Activated CD4-positive, alpha-beta T cell treated with anti-CD3 and anti-CD28 coated beads for 48 hours (primary cell): ENCODE measurements at regions not wholly inside any gene's neighbourhood (a gene's known extent, or its start where the extent isn't known, plus 50 kb on each side); places are given as distances from the start of the nearest gene placed in this dataset.
A peak's percentile ranks its signal among the peaks of the same experiment; 100 is the strongest.

Experiments
- DNase-seq: peaks from one replicate; pipeline ENCODE4 v3.0.0-alpha.2; 2020

GRCh38 chr12:76216585-76217472 lies 131.4 kb downstream of the BBS10 start:
- no peak for DNase-seq

DNA sequence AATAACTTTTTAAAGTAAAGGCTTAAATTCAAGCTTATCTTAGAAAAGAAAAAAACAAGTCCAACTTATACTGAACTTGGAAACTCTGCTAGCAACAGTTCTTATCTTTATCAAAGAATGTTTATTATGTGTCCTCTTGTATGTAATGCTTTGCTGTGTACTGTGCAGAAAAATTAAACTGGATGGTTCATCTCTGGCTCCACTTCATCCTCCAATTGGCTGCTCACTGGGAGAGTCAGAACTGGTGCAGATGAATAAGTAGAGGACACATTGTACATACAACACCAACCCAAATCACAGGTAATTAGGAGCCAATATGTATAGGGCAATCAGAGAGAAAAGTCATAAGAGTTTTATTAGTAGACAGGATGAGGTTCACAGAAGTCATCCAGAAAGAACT lies 123.6 kb upstream of the NAP1L1 start:
- no peak for DNase-seq

DNA sequence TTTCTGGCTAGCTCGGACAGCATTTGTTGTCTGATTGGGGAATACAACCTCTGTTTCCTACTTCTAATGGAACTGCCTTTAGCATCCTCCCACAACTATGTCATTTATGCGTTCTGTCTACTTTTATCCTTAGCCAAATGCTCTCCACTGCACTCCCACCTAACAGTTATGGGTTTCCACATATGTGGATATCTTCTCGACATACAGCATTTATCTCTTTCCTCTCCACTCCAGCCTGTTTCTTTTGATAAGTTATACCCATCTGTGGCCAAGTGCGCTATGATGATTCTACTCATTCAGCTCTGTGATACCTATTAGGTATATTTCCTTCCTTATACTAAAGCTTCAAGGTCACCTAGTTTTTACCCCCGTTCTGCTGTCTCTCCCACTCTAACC lies 122.2 kb upstream of the NAP1L1 start:
- no peak for DNase-seq

GRCh38 chr12:76206039-76206676 lies 121.7 kb upstream of the NAP1L1 start:
- DNase-seq = no peak

GRCh38 chr12:76202621-76203020 lies 118.1 kb upstream of the NAP1L1 start:
- no peak for DNase-seq

GRCh38 chr12:76201758-76202157 lies 117.3 kb upstream of the NAP1L1 start:
- DNase-seq = no peak

- DNase-seq = no peak
Observed at GRCh38 chr12:76201316-76201715, 116.8 kb upstream of the NAP1L1 start.

- DNase-seq = no peak
Observed at GRCh38 chr12:76199808-76200207, 115.3 kb upstream of the NAP1L1 start.

DNA sequence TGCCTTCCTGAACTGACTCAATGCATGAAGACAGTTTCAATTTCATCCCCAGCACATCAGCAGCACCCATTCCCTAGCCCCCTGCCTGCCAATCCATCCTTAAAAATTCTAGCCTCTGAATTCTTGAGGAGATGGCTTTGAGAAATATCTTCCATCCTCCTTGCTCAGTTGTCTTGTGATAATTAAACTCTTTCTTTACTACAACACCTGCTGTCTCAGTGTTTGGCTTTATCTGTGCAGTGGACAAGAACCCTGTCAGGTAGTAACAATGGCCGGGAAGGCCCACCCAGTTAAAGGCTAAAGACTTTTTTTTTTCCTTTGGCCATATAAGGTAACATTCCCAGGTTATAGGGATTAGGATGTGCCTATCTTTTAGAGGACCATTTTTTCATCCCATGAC lies 114.4 kb upstream of the NAP1L1 start:
- no peak for DNase-seq

- no peak for DNase-seq
Observed at GRCh38 chr12:76197283-76197682, 112.8 kb upstream of the NAP1L1 start.

DNA sequence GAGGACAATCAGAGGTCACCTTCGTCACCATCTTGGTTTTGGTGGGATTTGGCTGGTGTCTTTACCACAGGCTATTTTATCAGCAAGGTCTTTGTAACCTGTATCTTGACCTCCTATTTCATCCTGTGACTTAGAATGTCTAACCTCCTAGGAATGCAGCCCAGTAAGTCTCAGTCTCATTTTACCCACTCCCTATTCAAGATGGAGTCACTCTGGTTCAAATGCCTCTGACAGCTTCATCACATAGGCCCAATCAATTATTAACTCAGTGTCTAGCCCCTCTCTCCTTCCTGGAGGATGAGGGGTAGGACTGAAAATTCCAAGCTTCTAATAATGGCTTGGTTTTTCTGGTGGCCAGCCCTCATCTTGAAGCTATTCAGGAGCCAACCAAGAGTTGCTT lies 111.4 kb upstream of the NAP1L1 start:
- no peak for DNase-seq

GRCh38 chr12:76194724-76195123 lies 110.2 kb upstream of the NAP1L1 start:
- no peak for DNase-seq

DNA sequence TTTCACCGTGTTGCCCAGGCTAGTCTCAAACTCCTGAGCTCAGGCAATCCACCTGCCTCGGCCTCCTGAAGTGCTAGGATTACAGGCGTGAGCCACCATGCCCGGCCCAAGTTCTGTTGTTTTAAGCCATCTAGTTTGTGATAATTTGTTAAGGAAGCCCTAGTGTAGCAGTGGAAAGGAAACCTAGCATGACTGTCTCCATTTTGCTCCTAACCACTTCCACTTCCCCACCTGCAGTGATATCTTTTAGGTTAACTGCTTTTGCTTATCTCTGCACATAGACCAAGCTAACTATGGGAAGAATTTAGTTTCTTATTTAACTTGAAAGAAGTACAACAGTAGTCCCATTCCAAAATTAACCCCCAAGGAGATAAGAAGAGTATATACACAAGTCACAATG lies 109.5 kb upstream of the NAP1L1 start:
- DNase-seq = no peak

DNA sequence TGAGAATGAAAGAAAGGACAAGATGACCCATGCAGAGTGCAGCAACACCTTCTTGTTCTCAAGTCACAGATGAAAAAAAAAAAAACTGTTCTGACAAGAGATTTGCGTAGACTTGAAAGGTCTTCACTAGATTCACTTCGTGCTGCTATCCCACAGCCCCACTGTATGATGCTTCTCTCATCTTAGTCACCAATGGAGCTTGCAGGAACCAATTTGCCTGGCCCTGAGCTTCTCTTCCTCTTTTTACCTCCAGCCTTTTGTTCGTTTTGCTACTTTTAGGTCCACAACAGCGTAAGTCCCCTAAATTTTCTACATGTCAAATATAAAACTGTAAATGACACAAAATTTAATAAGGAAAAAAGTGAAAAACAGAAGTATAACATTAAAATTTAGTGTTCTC lies 107.9 kb upstream of the NAP1L1 start:
- no peak for DNase-seq

GRCh38 chr12:76190299-76190698 lies 105.8 kb upstream of the NAP1L1 start:
- DNase-seq = no peak

GRCh38 chr12:76189851-76190250 lies 105.4 kb upstream of the NAP1L1 start:
- DNase-seq = no peak

- DNase-seq = no peak
Observed at GRCh38 chr12:76187177-76187576, 102.7 kb upstream of the NAP1L1 start.

GRCh38 chr12:76186131-76186906 lies 101.8 kb upstream of the NAP1L1 start:
- DNase-seq = no peak

- peak; percentile 76 for DNase-seq
Observed at GRCh38 chr12:76183459-76184186, 99.1 kb upstream of the NAP1L1 start.

- no peak for DNase-seq
Observed at GRCh38 chr12:76180401-76181277, 96.2 kb upstream of the NAP1L1 start.

- DNase-seq = no peak
Observed at GRCh38 chr12:76178452-76178851, 94.0 kb upstream of the NAP1L1 start.

DNA sequence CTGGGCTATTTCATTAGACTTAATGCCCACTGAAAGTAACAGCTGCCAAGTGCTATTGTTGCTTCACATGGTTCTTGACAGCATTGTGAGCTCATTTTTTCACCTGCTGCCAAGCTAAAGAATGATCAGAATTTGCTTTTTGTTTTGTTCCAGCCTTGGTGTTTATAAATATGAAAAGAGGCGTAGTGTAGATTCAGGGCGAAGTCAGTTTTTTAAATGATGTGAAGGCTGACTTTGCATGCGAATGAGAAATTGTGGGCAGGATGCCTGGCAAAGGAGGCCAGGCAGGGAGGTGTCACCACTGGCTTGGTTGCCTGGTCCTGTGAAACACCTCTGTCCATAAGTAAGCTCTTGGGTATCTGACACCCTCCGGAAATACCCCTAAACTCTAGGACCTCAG lies 93.3 kb upstream of the NAP1L1 start:
- no peak for DNase-seq
